MM.1S (cell line): ENCODE measurements at regions not wholly inside any gene's neighbourhood (a gene's known extent, or its start where the extent isn't known, plus 50 kb on each side); places are given as distances from the start of the nearest gene placed in this dataset.

ENCODE experiments used
- DNase-seq: peaks from one replicate; pipeline ENCODE4 v3.0.0-alpha.2; 2015
- H2AFZ ChIP-seq: fragments of 300-600 bp; sonication (generic); 2 replicates; pipeline ENCODE4 v1.6.0; 2016; ENCODE audit warnings: antibody characterized with exemption, low read length
- H3F3A ChIP-seq: fragments of 300-600 bp; sonication (generic); 2 replicates; pipeline ENCODE4 v1.6.1; 2016; ENCODE audit warnings: mild to moderate bottlenecking, antibody characterized with exemption, low read length, moderate library complexity, mixed read lengths; ENCODE audit not compliant: insufficient read depth
- H3K27ac ChIP-seq: fragments of 300-600 bp; sonication (generic); 2 replicates; pipeline ENCODE4 v1.5.1; 2016; ENCODE audit warnings: mild to moderate bottlenecking, low read length
- H3K27me3 ChIP-seq: fragments of 300-600 bp; sonication (generic); replicated peaks from 2 replicates; pipeline ENCODE4 v1.6.0; 2016; ENCODE audit warnings: low read length; ENCODE audit not compliant: insufficient read depth
- H3K36me3 ChIP-seq: fragments of 300-600 bp; sonication (generic); replicated peaks from 2 replicates; pipeline ENCODE4 v1.6.1; 2016; ENCODE audit warnings: mild to moderate bottlenecking, low read length, mixed read lengths; ENCODE audit not compliant: insufficient read depth
- H3K4me1 ChIP-seq: fragments of 300-600 bp; sonication (generic); 2 replicates; pipeline ENCODE4 v1.6.1; 2016; ENCODE audit warnings: low read length, mixed read lengths
- H3K4me2 ChIP-seq: fragments of 300-600 bp; sonication (generic); 2 replicates; pipeline ENCODE4 v1.6.0; 2016; ENCODE audit warnings: low read depth, low read length
- H3K4me3 ChIP-seq: fragments of 300-600 bp; sonication (generic); 2 replicates; pipeline ENCODE4 v1.5.1; 2016; ENCODE audit warnings: low read length, mixed read lengths
- H3K79me2 ChIP-seq: fragments of 300-600 bp; sonication (generic); 2 replicates; pipeline ENCODE4 v1.6.1; 2016; ENCODE audit warnings: mixed run types, low read length, mixed read lengths
- H3K9ac ChIP-seq: fragments of 300-600 bp; sonication (generic); 2 replicates; pipeline ENCODE4 v1.6.1; 2016; ENCODE audit warnings: low read length, mixed read lengths
- H3K9me2 ChIP-seq: fragments of 300-600 bp; sonication (generic); replicated peaks from 2 replicates; pipeline ENCODE4 v1.6.1; 2016; ENCODE audit warnings: mild to moderate bottlenecking, low read length, mixed read lengths; ENCODE audit not compliant: insufficient read depth
- H3K9me3 ChIP-seq: fragments of 300-600 bp; sonication (generic); replicated peaks from 2 replicates; pipeline ENCODE4 v1.6.1; 2016; ENCODE audit warnings: mild to moderate bottlenecking, low read length, mixed read lengths; ENCODE audit not compliant: insufficient read depth
- H4K20me1 ChIP-seq: fragments of 300-600 bp; sonication (generic); 2 replicates; pipeline ENCODE4 v1.6.1; 2016; ENCODE audit warnings: mild to moderate bottlenecking, low read length, moderate library complexity, mixed read lengths; ENCODE audit not compliant: insufficient read depth
- CTCF ChIP-seq: fragments of 300-600 bp; sonication (generic); IDR thresholded peaks from 2 replicates; pipeline ENCODE4 v1.5.1; 2016; ENCODE audit warnings: antibody characterized with exemption, low read length, mixed read lengths
- EZH2 ChIP-seq: fragments of 300-600 bp; sonication (generic); optimal IDR thresholded peaks from 2 replicates; pipeline ENCODE3; 2017; ENCODE audit warnings: low read depth, mild to moderate bottlenecking, antibody characterized with exemption, low read length, mixed read lengths
- EZH2phosphoT487 ChIP-seq: fragments of 300-600 bp; sonication (generic); IDR thresholded peaks from 2 replicates; pipeline ENCODE4 v1.6.1; 2018; ENCODE audit warnings: antibody characterized with exemption, low read length

GRCh38 chr16:74188856-74189255 lies 107.8 kb upstream of the PSMD7 start:
- H3F3A ChIP-seq, result no peaks in the 10 kb centered on the region
- no peaks in the 10 kb centered on the region for H3K27me3 ChIP-seq
- no peak overlapping the region for H2AFZ ChIP-seq
- H3K9me3 ChIP-seq, result no peaks in the 10 kb centered on the region
- no peak overlapping the region for H3K27ac ChIP-seq
- no peak overlapping the region for H3K4me3 ChIP-seq
- no peaks in the 10 kb centered on the region for H4K20me1 ChIP-seq
- H3K9ac ChIP-seq, result no peak overlapping the region
- TF ChIP-seq EZH2 (no peak), CTCF (no peak), EZH2phosphoT487 (no peak)
- peaks cover 11% of the 10 kb centered on the region; the same call in 1 of the 2 replicates for H3K4me1 ChIP-seq
- no peak for DNase-seq
- H3K9me2 ChIP-seq, result no peaks in the 10 kb centered on the region
- H3K79me2 ChIP-seq, result no peaks in the 10 kb centered on the region
- H3K4me2 ChIP-seq, result no peak overlapping the region
- H3K36me3 ChIP-seq, result no peaks in the 10 kb centered on the region

GRCh38 chr16:74186561-74186971 lies 110.0 kb upstream of the PSMD7 start:
- Histone ChIP-seq H3F3A (no peaks in the 10 kb centered on the region), H3K27me3 (no peaks in the 10 kb centered on the region), H4K20me1 (no peaks in the 10 kb centered on the region), H3K9ac (no peak overlapping the region), H2AFZ (no peak overlapping the region), H3K9me2 (no peaks in the 10 kb centered on the region), H3K4me2 (no peak overlapping the region), H3K79me2 (no peaks in the 10 kb centered on the region), H3K27ac (no peak overlapping the region), H3K9me3 (no peaks in the 10 kb centered on the region), H3K4me3 (no peak overlapping the region), H3K36me3 (no peaks in the 10 kb centered on the region), H3K4me1 (peaks cover 11% of the 10 kb centered on the region; the same call in 1 of the 2 replicates)
- no peak for TF ChIP-seq EZH2
- TF ChIP-seq CTCF, result no peak
- no peak for TF ChIP-seq EZH2phosphoT487
- no peak for DNase-seq

DNA sequence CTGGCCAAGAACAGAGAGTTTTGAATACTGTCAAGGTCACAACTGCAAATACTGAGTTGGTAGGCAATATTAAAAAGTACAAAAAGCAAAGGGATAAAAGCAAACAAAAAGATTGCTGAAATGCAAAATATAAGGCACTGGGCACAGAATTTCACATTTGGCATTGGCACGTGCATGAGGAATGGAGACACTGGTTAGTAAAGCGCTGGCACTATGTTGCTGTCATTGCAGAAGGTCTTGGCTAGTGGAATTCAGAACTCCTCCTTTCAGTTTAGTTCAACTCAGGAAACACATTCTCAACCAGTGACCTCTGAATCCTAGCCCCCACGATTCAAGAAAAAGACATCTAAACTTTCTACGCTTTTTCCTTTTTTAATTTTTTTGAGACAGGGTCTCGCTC lies 111.8 kb upstream of the PSMD7 start:
- TF ChIP-seq EZH2phosphoT487 (no peak), EZH2 (no peak), CTCF (no peak)
- no peak for DNase-seq
- no peak overlapping the region for H3K27ac ChIP-seq
- H2AFZ ChIP-seq, result no peak overlapping the region
- H3K9me2 ChIP-seq, result no peaks in the 10 kb centered on the region
- H3F3A ChIP-seq, result no peaks in the 10 kb centered on the region
- H3K9me3 ChIP-seq, result no peaks in the 10 kb centered on the region
- no peaks in the 10 kb centered on the region for H4K20me1 ChIP-seq
- no peaks in the 10 kb centered on the region for H3K27me3 ChIP-seq
- no peak overlapping the region for H3K9ac ChIP-seq
- H3K79me2 ChIP-seq, result no peaks in the 10 kb centered on the region
- H3K36me3 ChIP-seq, result no peaks in the 10 kb centered on the region
- H3K4me3 ChIP-seq, result no peak overlapping the region
- peaks cover 2% of the 10 kb centered on the region; the same call in 1 of the 2 replicates for H3K4me1 ChIP-seq
- H3K4me2 ChIP-seq, result no peak overlapping the region
